Liver (tissue), 8 donors: ENCODE measurements at regions not wholly inside any gene's neighbourhood (a gene's known extent, or its start where the extent isn't known, plus 50 kb on each side); places are given as distances from the start of the nearest gene placed in this dataset.
"Not testable (repeated sequence)": the region's sequence is repeated elsewhere in the genome, so short reads cannot be mapped to it uniquely, and the experiment has no call there.

ENCODE experiments used
- DNase-seq: peaks from one replicate; pipeline ENCODE4 v3.0.0-alpha.2; 2017; ENCODE audit warnings: low spot score
- H3K27ac ChIP-seq, 2 donors: one replicate each; pipeline ENCODE4 v1.7.0; 2013; ENCODE audit warnings: inconsistent platforms in 2 of 2, low read length in 2 of 2, control low read depth in 1 of 2, low read depth in 1 of 2, mild to moderate bottlenecking in 1 of 2
- H3K27me3 ChIP-seq, 4 donors: one replicate each; pipeline versions ENCODE4 v1.6.1 to v1.7.0; 2013; ENCODE audit warnings: low read length in 3 of 4, inconsistent platforms in 1 of 4, mild to moderate bottlenecking in 1 of 4, moderate library complexity in 1 of 4; ENCODE audit not compliant: control insufficient read depth in 4 of 4, insufficient read depth in 4 of 4
- H3K36me3 ChIP-seq, 4 donors: one replicate each; pipeline versions ENCODE4 v1.6.1 to v1.7.0; 2013; ENCODE audit warnings: low read length in 3 of 4, mild to moderate bottlenecking in 3 of 4, low read depth in 1 of 4, moderate library complexity in 1 of 4; ENCODE audit not compliant: control insufficient read depth in 4 of 4, insufficient read depth in 3 of 4
- H3K4me1 ChIP-seq, 4 donors: one replicate each; pipeline versions ENCODE4 v1.6.1 to v1.7.0; 2013; ENCODE audit warnings: low read length in 3 of 4, mild to moderate bottlenecking in 3 of 4, moderate library complexity in 1 of 4; ENCODE audit not compliant: control insufficient read depth in 4 of 4, insufficient read depth in 4 of 4
- H3K4me3 ChIP-seq, 3 donors: one replicate each; pipeline versions ENCODE4 v1.6.1 to v1.7.0; 2013; ENCODE audit warnings: low read length in 3 of 3, control low read depth in 1 of 3, low read depth in 1 of 3, mild to moderate bottlenecking in 1 of 3
- H3K9ac ChIP-seq, 2 donors: one replicate each; pipeline ENCODE4 v1.7.0; 2013; ENCODE audit warnings: low read length in 2 of 2, mild to moderate bottlenecking in 2 of 2, moderate library complexity in 2 of 2, control low read depth in 1 of 2, low read depth in 1 of 2
- H3K9me3 ChIP-seq, 4 donors: one replicate each; pipeline versions ENCODE4 v1.6.1 to v1.7.0; 2013; ENCODE audit warnings: low read length in 3 of 4; ENCODE audit not compliant: control insufficient read depth in 4 of 4
- ATF3 ChIP-seq: IDR thresholded peaks from 2 replicates; pipeline ENCODE4 v1.6.1; 2016; ENCODE audit warnings: antibody characterized with exemption
- CTCF ChIP-seq: fragments of 150-350 bp; IDR thresholded peaks from 2 replicates; pipeline ENCODE4 v1.5.1; 2017; ENCODE audit warnings: improper control_type of control experiment, low read depth, low read length; ENCODE audit not compliant: missing input control
- EGR1 ChIP-seq, 2 donors: IDR thresholded peaks; 2 replicates each; pipeline ENCODE4 v1.6.1; 2016 to 2018; ENCODE audit warnings: antibody characterized with exemption in 2 of 2, low read depth in 2 of 2
- FOXA1 ChIP-seq: IDR thresholded peaks from 2 replicates; pipeline ENCODE4 v1.6.1; 2016; ENCODE audit warnings: antibody characterized with exemption
- FOXA2 ChIP-seq: IDR thresholded peaks from 2 replicates; pipeline ENCODE4 v1.6.1; 2016; ENCODE audit warnings: antibody characterized with exemption
- GABPA ChIP-seq, 2 donors: IDR thresholded peaks in 1 of 2; conservative IDR thresholded peaks in 1 of 2; 2 replicates each; pipeline ENCODE4 v1.6.1; 2016; ENCODE audit warnings: antibody characterized with exemption in 2 of 2, mild to moderate bottlenecking in 1 of 2, moderate library complexity in 1 of 2
- HNF4A ChIP-seq, 2 donors: conservative IDR thresholded peaks; 2 replicates each; pipeline ENCODE4 v1.6.1; 2016; ENCODE audit warnings: antibody characterized with exemption in 2 of 2, mild to moderate bottlenecking in 2 of 2
- HNF4G ChIP-seq: IDR thresholded peaks from 2 replicates; pipeline ENCODE4 v1.6.1; 2016; ENCODE audit warnings: antibody characterized with exemption
- JUND ChIP-seq, 2 donors: IDR thresholded peaks; 2 replicates each; pipeline ENCODE4 v1.6.1; 2016; ENCODE audit warnings: antibody characterized with exemption in 2 of 2
- MAX ChIP-seq: IDR thresholded peaks from 2 replicates; pipeline ENCODE4 v1.6.1; 2016; ENCODE audit warnings: antibody characterized with exemption
- NR2F2 ChIP-seq: IDR thresholded peaks from 2 replicates; pipeline ENCODE4 v1.6.1; 2016; ENCODE audit warnings: antibody characterized with exemption
- RAD21 ChIP-seq, 2 donors: IDR thresholded peaks; 2 replicates each; pipeline ENCODE4 v1.6.1; 2016; ENCODE audit warnings: antibody characterized with exemption in 2 of 2, mild to moderate bottlenecking in 2 of 2
- REST ChIP-seq: IDR thresholded peaks from 2 replicates; pipeline ENCODE4 v1.6.1; 2016; ENCODE audit warnings: antibody characterized with exemption, mild to moderate bottlenecking
- RXRA ChIP-seq, 2 donors: IDR thresholded peaks; 2 replicates each; pipeline ENCODE4 v1.6.1; 2017 to 2018; ENCODE audit warnings: antibody characterized with exemption in 2 of 2, mild to moderate bottlenecking in 1 of 2
- SP1 ChIP-seq: IDR thresholded peaks from 2 replicates; pipeline ENCODE4 v1.6.1; 2018; ENCODE audit warnings: antibody characterized with exemption, mild to moderate bottlenecking
- TAF1 ChIP-seq: conservative IDR thresholded peaks from 2 replicates; pipeline ENCODE4 v1.6.1; 2016; ENCODE audit warnings: antibody characterized with exemption, mild to moderate bottlenecking
- YY1 ChIP-seq: IDR thresholded peaks from 2 replicates; pipeline ENCODE4 v1.6.1; 2016; ENCODE audit warnings: antibody characterized with exemption, mild to moderate bottlenecking
- ZBTB33 ChIP-seq: IDR thresholded peaks from 2 replicates; pipeline ENCODE4 v1.6.1; 2016; ENCODE audit warnings: antibody characterized with exemption
- WGBS: extraction: QIAGEN DNeasy Blood & Tissue Kit; methylation state at CpG from one replicate; pipeline ENCODE4 v1.1.7; 2013; 5-methylcytosine and 5-hydroxymethylcytosine counted together
- donor health status: healthy.
- donor health status: healthy.
- donor health status: healthy.
- donor health status: healthy.
- donor health status: healthy.

GRCh38 chr14:100004392-100004791, 60.8 kb upstream of the EVL start:
- Histone ChIP-seq H3K9ac (no peak overlapping the region), H3K36me3 (no peaks in the 10 kb centered on the region), H3K4me3 (no peak overlapping the region), H3K27me3 (no peaks in the 10 kb centered on the region), H3K27ac (no peak overlapping the region), H3K4me1 (peaks cover 0 to 2% (median 0%) of the 10 kb centered on the region in 4 donors), H3K9me3 (no peaks in the 10 kb centered on the region)
- no peak for DNase-seq
- WGBS = 91% methylated on average over 1 of the region's 1 CpG
- TF ChIP-seq FOXA1 (no peak), SP1 (no peak), YY1 (no peak), EGR1 (IDR thresholded peaks at IDR 0.05; ENCODE audit: low read depth in 2 of 2) (no peak), JUND (IDR thresholded peaks at IDR 0.05) (no peak), RXRA (IDR thresholded peaks at IDR 0.05) (no peak), MAX (no peak), GABPA (IDR thresholded peaks at IDR 0.05 in 1 of 2, conservative IDR thresholded peaks at IDR 0.05 in 1 of 2) (no peak), CTCF (no peak), RAD21 (IDR thresholded peaks at IDR 0.05) (no peak), NR2F2 (no peak), HNF4G (no peak), FOXA2 (no peak), ATF3 (no peak), ZBTB33 (no peak), TAF1 (no peak)

DNA sequence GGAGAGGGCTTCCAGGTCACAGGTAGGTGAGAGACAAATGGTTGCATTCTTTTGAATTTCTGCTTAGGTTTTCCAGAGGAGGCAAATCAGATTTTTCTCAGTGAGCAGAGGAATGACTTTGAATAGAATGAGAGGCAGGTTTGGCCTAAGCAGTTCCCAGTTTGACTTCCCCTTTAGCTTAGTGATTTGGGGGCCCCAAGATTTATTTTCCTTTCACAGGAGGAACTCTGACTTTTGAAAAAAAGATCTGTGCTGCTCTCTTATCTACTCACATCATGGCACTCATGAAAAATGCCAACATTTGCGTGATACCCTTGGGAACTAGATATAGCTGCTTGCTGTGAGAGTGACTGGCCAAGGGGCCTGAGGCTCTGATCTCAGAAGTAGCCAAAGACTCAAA, 58.0 kb upstream of the EVL start:
- DNase-seq = no peak
- no peak overlapping the region for H3K27ac ChIP-seq
- WGBS = 89% methylated on average over 1 of the region's 1 CpG
- TF ChIP-seq FOXA2 = no peak
- no peak for TF ChIP-seq HNF4G
- TF ChIP-seq ZBTB33 = no peak
- no peak for TF ChIP-seq GABPA (IDR thresholded peaks at IDR 0.05 in 1 of 2, conservative IDR thresholded peaks at IDR 0.05 in 1 of 2)
- no peak for TF ChIP-seq NR2F2
- TF ChIP-seq JUND (IDR thresholded peaks at IDR 0.05) = no peak
- TF ChIP-seq RXRA (IDR thresholded peaks at IDR 0.05) = no peak
- no peak for TF ChIP-seq REST
- no peak for TF ChIP-seq HNF4A (conservative IDR thresholded peaks at IDR 0.05)
- TF ChIP-seq FOXA1 = no peak
- no peak for TF ChIP-seq SP1
- no peaks in the 10 kb centered on the region for H3K27me3 ChIP-seq
- H3K36me3 ChIP-seq = no peaks in the 10 kb centered on the region
- peaks cover 0 to 2% (median 0%) of the 10 kb centered on the region in 4 donors for H3K4me1 ChIP-seq
- H3K9me3 ChIP-seq = no peaks in the 10 kb centered on the region
- H3K4me3 ChIP-seq = no peak overlapping the region
- no peak overlapping the region for H3K9ac ChIP-seq

GRCh38 chr14:100009802-100010201, 55.4 kb upstream of the EVL start:
- not testable (repeated sequence) for H3K9ac ChIP-seq, H3K4me3 ChIP-seq, H3K4me1 ChIP-seq, DNase-seq, H3K27me3 ChIP-seq, H3K9me3 ChIP-seq, H3K36me3 ChIP-seq, H3K27ac ChIP-seq
- 58% methylated on average over 2 of the region's 2 CpGs for WGBS
